ENCODE measurements at regions not wholly inside any gene's neighbourhood (a gene's known extent, or its start where the extent isn't known, plus 50 kb on each side); places are given as distances from the start of the nearest gene placed in this dataset.

- H3K27ac ChIP-seq, result no peak overlapping the region
- DNase-seq, result no peak
- no peak for TF ChIP-seq CTCF (IDR thresholded peaks at IDR 0.05; ENCODE audit: low read depth, low read length)
Observed at GRCh38 chr6:119587537-119587936, 238.0 kb upstream of the MAN1A1 start.

GRCh38 chr6:119586250-119586882 lies 236.8 kb upstream of the MAN1A1 start:
- no peak overlapping the region for H3K27ac ChIP-seq
- H3K4me3 ChIP-seq (ENCODE audit: low read depth, low read length), result no peak overlapping the region
- no peaks in the 10 kb centered on the region for H3K9me3 ChIP-seq (ENCODE audit: severe bottlenecking)
- TF ChIP-seq CTCF (IDR thresholded peaks at IDR 0.05; ENCODE audit: low read depth, low read length), result no peak
- DNase-seq, result no peak
- H3K36me3 ChIP-seq, result no peaks in the 10 kb centered on the region
- no peaks in the 10 kb centered on the region for H3K27me3 ChIP-seq (ENCODE audit: insufficient read depth, low read depth, severe bottlenecking)

More at GRCh38 chr6:119587537-119587936, 238.0 kb upstream of the MAN1A1 start:
- H3K9me3 ChIP-seq (ENCODE audit: severe bottlenecking), result no peaks in the 10 kb centered on the region
- no peaks in the 10 kb centered on the region for H3K36me3 ChIP-seq
- H3K4me3 ChIP-seq (ENCODE audit: low read depth, low read length), result no peak overlapping the region
- no peaks in the 10 kb centered on the region for H3K27me3 ChIP-seq (ENCODE audit: insufficient read depth, low read depth, severe bottlenecking)

GRCh38 chr6:119584088-119584487 lies 234.5 kb upstream of the MAN1A1 start:
- Histone ChIP-seq H3K27me3 (ENCODE audit: insufficient read depth, low read depth, severe bottlenecking) (no peaks in the 10 kb centered on the region), H3K9me3 (ENCODE audit: severe bottlenecking) (no peaks in the 10 kb centered on the region), H3K36me3 (no peaks in the 10 kb centered on the region), H3K27ac (no peak overlapping the region), H3K4me3 (ENCODE audit: low read depth, low read length) (no peak overlapping the region)
- DNase-seq, result peak; percentile 14
- TF ChIP-seq CTCF (IDR thresholded peaks at IDR 0.05; ENCODE audit: low read depth, low read length), result no peak

GRCh38 chr6:119581220-119581619 lies 231.7 kb upstream of the MAN1A1 start:
- Histone ChIP-seq H3K36me3 (no peaks in the 10 kb centered on the region), H3K27ac (no peak overlapping the region), H3K4me3 (ENCODE audit: low read depth, low read length) (no peak overlapping the region), H3K27me3 (ENCODE audit: insufficient read depth, low read depth, severe bottlenecking) (no peaks in the 10 kb centered on the region), H3K9me3 (ENCODE audit: severe bottlenecking) (no peaks in the 10 kb centered on the region)
- no peak for DNase-seq
- TF ChIP-seq CTCF (IDR thresholded peaks at IDR 0.05; ENCODE audit: low read depth, low read length), result no peak

- DNase-seq, result no peak
- H3K4me3 ChIP-seq (ENCODE audit: low read depth, low read length), result no peak overlapping the region
- H3K27ac ChIP-seq, result no peak overlapping the region
- no peaks in the 10 kb centered on the region for H3K27me3 ChIP-seq (ENCODE audit: insufficient read depth, low read depth, severe bottlenecking)
- H3K36me3 ChIP-seq, result no peaks in the 10 kb centered on the region
- H3K9me3 ChIP-seq (ENCODE audit: severe bottlenecking), result peaks cover 3% of the 10 kb centered on the region
- TF ChIP-seq CTCF (IDR thresholded peaks at IDR 0.05; ENCODE audit: low read depth, low read length), result no peak
Observed at GRCh38 chr6:119575721-119576120, 226.2 kb upstream of the MAN1A1 start.

GRCh38 chr6:119568580-119568979 lies 219.0 kb upstream of the MAN1A1 start:
- Histone ChIP-seq H3K27me3 (ENCODE audit: insufficient read depth, low read depth, severe bottlenecking) (no peaks in the 10 kb centered on the region), H3K9me3 (ENCODE audit: severe bottlenecking) (no peaks in the 10 kb centered on the region), H3K4me3 (ENCODE audit: low read depth, low read length) (no peak overlapping the region), H3K36me3 (no peaks in the 10 kb centered on the region), H3K27ac (no peak overlapping the region)
- DNase-seq, result no peak
- TF ChIP-seq CTCF (IDR thresholded peaks at IDR 0.05; ENCODE audit: low read depth, low read length), result no peak
